ENCODE measurements at regions not wholly inside any gene's neighbourhood (a gene's known extent, or its start where the extent isn't known, plus 50 kb on each side); places are given as distances from the start of the nearest gene placed in this dataset.

GRCh38 chr13:40206241-40207000 lies 460.0 kb downstream of the FOXO1 start:
- Mint-ChIP-seq H3K9me3 (ENCODE audit: unreplicated experiment) (no peaks in the 10 kb centered on the region), H3K36me3 (ENCODE audit: insufficient read depth, unreplicated experiment) (no peaks in the 10 kb centered on the region), H3K4me1 (ENCODE audit: low read depth, unreplicated experiment) (no peaks in the 10 kb centered on the region), H3K4me3 (ENCODE audit: unreplicated experiment) (no peak overlapping the region), H3K27ac (ENCODE audit: unreplicated experiment) (no peak overlapping the region), H3K27me3 (ENCODE audit: insufficient read depth, unreplicated experiment) (no peaks in the 10 kb centered on the region)
- no TSS peak for BruUV-seq (replicated peaks)
- intact Hi-C loops (cut with micrococcal nuclease; ENCODE audit: unreplicated experiment), result no loop called here
- DNase-seq, result no peak
- ChIA-PET POLR2A (no interaction called here), CTCF (no interaction called here)
- H3K27me3 ChIP-seq (replicated peaks; ENCODE audit: control insufficient read depth, insufficient read depth, low read length), result no peaks in the 10 kb centered on the region
- no peaks in the 10 kb centered on the region for H3K36me3 ChIP-seq (ENCODE audit: control insufficient read depth, insufficient read depth, low read length)
- no peaks in the 10 kb centered on the region for H3K4me1 ChIP-seq
- peaks cover 6% of the 10 kb centered on the region for H3K9me3 ChIP-seq
- no peak for TF ChIP-seq CTCF (IDR thresholded peaks at IDR 0.05; ENCODE audit: insufficient read depth in 1 of 2, low read depth in 1 of 2, low read length in 1 of 2, severe bottlenecking in 1 of 2, unreplicated experiment in 1 of 2)
- H3K4me3 ChIP-seq (ENCODE audit: low read depth, low read length), result no peak overlapping the region

DNA sequence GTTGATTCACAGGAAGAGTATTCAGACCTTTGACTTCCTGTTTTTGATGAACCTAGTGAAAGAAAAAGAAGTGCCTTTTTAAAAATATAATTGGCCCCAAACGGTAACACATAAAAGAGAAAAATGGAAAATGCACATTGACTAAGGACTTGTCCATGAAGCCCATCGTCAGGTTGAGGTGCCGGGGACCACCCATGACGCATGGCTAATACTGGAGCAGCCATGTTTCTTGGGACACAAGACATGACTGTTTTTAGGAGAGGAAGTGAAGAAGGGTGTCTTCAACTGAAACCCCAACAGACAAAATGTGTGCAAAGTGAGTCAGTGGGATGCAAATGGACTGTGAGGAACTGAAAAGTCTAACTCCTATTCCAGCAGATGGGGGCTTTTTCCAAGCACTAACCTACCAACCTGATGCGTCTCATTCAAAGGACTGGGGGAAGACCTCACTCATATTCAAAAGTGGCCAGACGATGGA lies 459.4 kb downstream of the FOXO1 start:
- Histone ChIP-seq H3K27me3 (replicated peaks; ENCODE audit: control insufficient read depth, insufficient read depth, low read length) (no peaks in the 10 kb centered on the region), H3K4me1 (no peaks in the 10 kb centered on the region), H3K9me3 (peaks cover 6% of the 10 kb centered on the region), H3K4me3 (ENCODE audit: low read depth, low read length) (no peak overlapping the region), H3K36me3 (ENCODE audit: control insufficient read depth, insufficient read depth, low read length) (no peaks in the 10 kb centered on the region)
- Mint-ChIP-seq H3K9me3 (ENCODE audit: unreplicated experiment) (no peaks in the 10 kb centered on the region), H3K4me3 (ENCODE audit: unreplicated experiment) (no peak overlapping the region), H3K36me3 (ENCODE audit: insufficient read depth, unreplicated experiment) (no peaks in the 10 kb centered on the region), H3K27ac (ENCODE audit: unreplicated experiment) (no peak overlapping the region), H3K27me3 (ENCODE audit: insufficient read depth, unreplicated experiment) (no peaks in the 10 kb centered on the region), H3K4me1 (ENCODE audit: low read depth, unreplicated experiment) (no peaks in the 10 kb centered on the region)
- no peak for TF ChIP-seq CTCF (IDR thresholded peaks at IDR 0.05; ENCODE audit: insufficient read depth in 1 of 2, low read depth in 1 of 2, low read length in 1 of 2, severe bottlenecking in 1 of 2, unreplicated experiment in 1 of 2)
- DNase-seq, result no peak
- no TSS peak for BruUV-seq (replicated peaks)
- intact Hi-C loops (cut with micrococcal nuclease; ENCODE audit: unreplicated experiment), result no loop called here
- ChIA-PET POLR2A (no interaction called here), CTCF (no interaction called here)

DNA sequence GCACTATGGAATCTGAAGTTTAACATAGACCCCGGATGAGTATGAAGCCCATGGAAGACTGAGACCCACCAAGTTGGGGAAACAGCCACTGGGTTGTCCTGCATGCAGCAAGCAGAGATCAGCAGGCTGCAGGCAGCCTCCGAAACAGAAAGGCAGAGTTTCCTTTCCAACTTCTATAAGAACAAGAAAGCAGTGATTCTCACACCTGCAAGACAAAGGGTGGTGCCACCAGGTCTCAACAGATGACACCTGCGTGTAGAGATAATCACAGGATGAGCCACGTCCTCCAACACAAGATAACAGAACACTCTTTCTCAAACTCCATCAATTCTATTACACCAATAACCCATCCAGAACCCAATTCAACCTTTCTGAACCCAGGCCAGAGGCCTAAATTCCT lies 457.9 kb downstream of the FOXO1 start:
- peaks cover 6% of the 10 kb centered on the region for H3K9me3 ChIP-seq
- Mint-ChIP-seq H3K36me3 (ENCODE audit: insufficient read depth, unreplicated experiment) (no peaks in the 10 kb centered on the region), H3K4me3 (ENCODE audit: unreplicated experiment) (no peak overlapping the region), H3K27ac (ENCODE audit: unreplicated experiment) (no peak overlapping the region), H3K27me3 (ENCODE audit: insufficient read depth, unreplicated experiment) (no peaks in the 10 kb centered on the region), H3K9me3 (ENCODE audit: unreplicated experiment) (peaks cover 6% of the 10 kb centered on the region), H3K4me1 (ENCODE audit: low read depth, unreplicated experiment) (no peaks in the 10 kb centered on the region)
- CTCF ChIA-PET, result no interaction called here
- BruUV-seq (replicated peaks), result no TSS peak
- intact Hi-C loops (cut with micrococcal nuclease; ENCODE audit: unreplicated experiment), result no loop called here
- no peak for DNase-seq
- H3K36me3 ChIP-seq (ENCODE audit: control insufficient read depth, insufficient read depth, low read length), result no peaks in the 10 kb centered on the region
- no peak for TF ChIP-seq CTCF (IDR thresholded peaks at IDR 0.05; ENCODE audit: insufficient read depth in 1 of 2, low read depth in 1 of 2, low read length in 1 of 2, severe bottlenecking in 1 of 2, unreplicated experiment in 1 of 2)
- no peak overlapping the region for H3K4me3 ChIP-seq (ENCODE audit: low read depth, low read length)
- POLR2A ChIA-PET, result no interaction called here
- H3K27me3 ChIP-seq (replicated peaks; ENCODE audit: control insufficient read depth, insufficient read depth, low read length), result no peaks in the 10 kb centered on the region
- H3K4me1 ChIP-seq, result no peaks in the 10 kb centered on the region

All from Caco-2 (cell line).